ENCODE measurements at regions not wholly inside any gene's neighbourhood (a gene's known extent, or its start where the extent isn't known, plus 50 kb on each side); places are given as distances from the start of the nearest gene placed in this dataset.

DNA sequence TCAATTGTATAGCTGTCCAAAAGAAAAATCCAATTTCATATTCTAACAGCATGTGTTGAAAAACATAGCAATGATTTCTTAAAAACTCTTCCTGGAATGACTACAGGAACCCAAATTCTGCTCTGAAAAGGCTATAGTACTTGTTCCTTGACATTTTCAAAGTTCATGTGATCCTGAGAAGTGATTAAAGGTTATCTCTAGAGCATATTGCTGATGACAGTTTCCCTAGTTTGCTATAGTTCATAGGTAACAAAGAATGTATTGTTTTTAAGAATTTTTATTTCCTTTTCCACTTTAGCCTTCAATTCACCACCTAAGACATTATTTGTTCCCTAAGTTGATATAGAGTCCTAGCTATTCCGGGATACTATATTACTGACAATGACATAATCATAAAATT is 1614.6 kb downstream of the PCDH7 start:
- H3K4me1 ChIP-seq (ENCODE audit: insufficient read depth, low read length): no peaks in the 10 kb centered on the region
- H3K23ac ChIP-seq (ENCODE audit: insufficient read length, low read depth, low read length): no peak overlapping the region
- Mint-ChIP-seq H3K36me3 (ENCODE audit: insufficient read depth in 1 of 3, low read depth in 3 of 3) (no peaks in the 10 kb centered on the region), H3K27me3 (ENCODE audit: low read depth) (no peaks in the 10 kb centered on the region), H3K27ac (no peak overlapping the region), H3K4me1 (no peaks in the 10 kb centered on the region), H3K4me3 (no peak overlapping the region), H3K9me3 (no peaks in the 10 kb centered on the region)
- no peaks in the 10 kb centered on the region for H3K23me2 ChIP-seq (ENCODE audit: insufficient read length, low read depth, low read length, poor library complexity, severe bottlenecking)
- no peak overlapping the region for H2AK5ac ChIP-seq (ENCODE audit: insufficient read length, low read length)
- TF ChIP-seq, protein P1, sequence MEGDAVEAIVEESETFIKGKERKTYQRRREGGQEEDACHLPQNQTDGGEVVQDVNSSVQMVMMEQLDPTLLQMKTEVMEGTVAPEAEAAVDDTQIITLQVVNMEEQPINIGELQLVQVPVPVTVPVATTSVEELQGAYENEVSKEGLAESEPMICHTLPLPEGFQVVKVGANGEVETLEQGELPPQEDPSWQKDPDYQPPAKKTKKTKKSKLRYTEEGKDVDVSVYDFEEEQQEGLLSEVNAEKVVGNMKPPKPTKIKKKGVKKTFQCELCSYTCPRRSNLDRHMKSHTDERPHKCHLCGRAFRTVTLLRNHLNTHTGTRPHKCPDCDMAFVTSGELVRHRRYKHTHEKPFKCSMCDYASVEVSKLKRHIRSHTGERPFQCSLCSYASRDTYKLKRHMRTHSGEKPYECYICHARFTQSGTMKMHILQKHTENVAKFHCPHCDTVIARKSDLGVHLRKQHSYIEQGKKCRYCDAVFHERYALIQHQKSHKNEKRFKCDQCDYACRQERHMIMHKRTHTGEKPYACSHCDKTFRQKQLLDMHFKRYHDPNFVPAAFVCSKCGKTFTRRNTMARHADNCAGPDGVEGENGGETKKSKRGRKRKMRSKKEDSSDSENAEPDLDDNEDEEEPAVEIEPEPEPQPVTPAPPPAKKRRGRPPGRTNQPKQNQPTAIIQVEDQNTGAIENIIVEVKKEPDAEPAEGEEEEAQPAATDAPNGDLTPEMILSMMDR (conservative IDR thresholded peaks at IDR 0.05): no peak
- no peak overlapping the region for H4K8ac ChIP-seq (replicated peaks; ENCODE audit: insufficient read length, low read depth, low read length)
- H3K79me2 ChIP-seq (ENCODE audit: insufficient read depth, low read length): no peaks in the 10 kb centered on the region
- H2BK120ac ChIP-seq (ENCODE audit: low read depth, low read length, poor library complexity, severe bottlenecking): no peak overlapping the region
- no peaks in the 10 kb centered on the region for H3K9me3 ChIP-seq (ENCODE audit: control insufficient read depth, low read depth, low read length)
- no CpG with 5 or more reads among the region's 1 CpG for WGBS (ENCODE audit: extremely low coverage, insufficient read length, low lambda C conversion rate)
- no peak overlapping the region for H4K5ac ChIP-seq (ENCODE audit: insufficient read length, low read depth, low read length)
- H3K4me2 ChIP-seq (ENCODE audit: insufficient read depth, insufficient read length, low read length): no peak overlapping the region
- H2BK5ac ChIP-seq (ENCODE audit: insufficient read length, low read length): no peak overlapping the region
- no peak overlapping the region for H3K18ac ChIP-seq (ENCODE audit: insufficient read length, low read depth, low read length)
- no peak overlapping the region for H4K91ac ChIP-seq (ENCODE audit: insufficient read length, low read depth, low read length)
- no peak overlapping the region for H2BK15ac ChIP-seq (ENCODE audit: low read depth, low read length)
- H3K79me1 ChIP-seq (ENCODE audit: insufficient read depth, low read depth, low read length, poor library complexity, severe bottlenecking): no peaks in the 10 kb centered on the region
- H4K20me1 ChIP-seq (ENCODE audit: control insufficient read depth, insufficient read depth, insufficient read length): no peaks in the 10 kb centered on the region
- DNase-seq: no peak
- no peak overlapping the region for H3K27ac ChIP-seq (ENCODE audit: insufficient read length, low read depth, low read length)
- H3T11ph ChIP-seq (ENCODE audit: low read length): no peak overlapping the region
- no peak overlapping the region for H2BK20ac ChIP-seq (ENCODE audit: low read depth, low read length, poor library complexity, severe bottlenecking)
- H2AFZ ChIP-seq (ENCODE audit: low read length): no peak overlapping the region
- no peak overlapping the region for H3K56ac ChIP-seq (ENCODE audit: insufficient read length, low read depth, low read length)
- no peak overlapping the region for H3K9ac ChIP-seq (ENCODE audit: extremely low read depth, insufficient read length, low read length)
- H3K14ac ChIP-seq (ENCODE audit: insufficient read depth, low read length): no peak overlapping the region
- no peak overlapping the region for H2BK12ac ChIP-seq (ENCODE audit: insufficient read length, low read depth, low read length)
- no peak overlapping the region for H3K4ac ChIP-seq (ENCODE audit: low read depth, low read length)
- no peaks in the 10 kb centered on the region for H3K27me3 ChIP-seq (ENCODE audit: insufficient read depth, low read length)

Measured in H9 (cell line).